ENCODE measurements at regions not wholly inside any gene's neighbourhood (a gene's known extent, or its start where the extent isn't known, plus 50 kb on each side); places are given as distances from the start of the nearest gene placed in this dataset.

DNA sequence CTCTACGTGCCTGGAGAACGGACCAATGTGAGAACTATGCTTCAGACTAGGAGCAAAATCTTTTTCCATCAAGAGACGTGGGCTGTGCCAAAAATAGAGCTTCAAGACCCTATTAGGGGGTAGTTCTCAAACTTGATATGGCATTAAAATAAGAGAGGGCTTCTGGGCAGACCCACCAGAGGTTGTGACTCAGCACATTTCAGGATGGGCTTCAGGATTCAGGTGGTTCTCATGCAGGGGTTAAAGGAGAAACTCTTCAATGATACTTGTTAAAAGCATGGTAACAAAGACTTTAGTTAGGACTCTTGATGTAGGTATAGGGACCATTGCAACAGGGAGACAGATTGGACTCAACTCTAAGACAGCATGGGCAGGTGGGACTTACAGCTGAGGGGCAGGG lies 195.5 kb downstream of the RGS3 start:
- no peak for TF ChIP-seq GATA2 (IDR thresholded peaks at IDR 0.05; ENCODE audit: low read depth, low read length)
- no peak for TF ChIP-seq GATA3 (IDR thresholded peaks at IDR 0.05; ENCODE audit: low read depth, low read length)

All from SH-SY5Y (cell line).